Activated naive CD8-positive, alpha-beta T cell treated with anti-CD3 and anti-CD28 coated beads for 36 hours (primary cell): ENCODE measurements at regions not wholly inside any gene's neighbourhood (a gene's known extent, or its start where the extent isn't known, plus 50 kb on each side); places are given as distances from the start of the nearest gene placed in this dataset.

Experiments used
- DNase-seq: peaks from one replicate; pipeline ENCODE4 v3.0.0; 2021
- H3K27ac Mint-ChIP-seq: one replicate; pipeline ENCODE4 v1.8.0; 2022; ENCODE audit warnings: mild to moderate bottlenecking, moderate library complexity, mixed read lengths
- H3K27me3 Mint-ChIP-seq: one replicate; pipeline ENCODE4 v1.8.0; 2022; ENCODE audit warnings: mild to moderate bottlenecking, mixed read lengths
- H3K36me3 Mint-ChIP-seq: one replicate; pipeline ENCODE4 v1.8.0; 2021; ENCODE audit warnings: mild to moderate bottlenecking, mixed read lengths
- H3K4me1 Mint-ChIP-seq: one replicate; pipeline ENCODE4 v1.8.0; 2021; ENCODE audit warnings: mixed read lengths
- H3K4me3 Mint-ChIP-seq: one replicate; pipeline ENCODE4 v1.8.0; 2022; ENCODE audit warnings: mild to moderate bottlenecking, moderate library complexity, mixed read lengths
- H3K9me3 Mint-ChIP-seq: one replicate; pipeline ENCODE4 v1.8.0; 2022; ENCODE audit warnings: mixed read lengths

- H3K27me3 Mint-ChIP-seq = no peaks in the 10 kb centered on the region
- no peak overlapping the region for H3K27ac Mint-ChIP-seq
- no peak overlapping the region for H3K4me3 Mint-ChIP-seq
- H3K4me1 Mint-ChIP-seq = peaks cover 14% of the 10 kb centered on the region
- H3K36me3 Mint-ChIP-seq = no peaks in the 10 kb centered on the region
- no peaks in the 10 kb centered on the region for H3K9me3 Mint-ChIP-seq
- DNase-seq = no peak
Observed at GRCh38 chr5:149441986-149442385, 62.9 kb upstream of the IL17B start.

DNA sequence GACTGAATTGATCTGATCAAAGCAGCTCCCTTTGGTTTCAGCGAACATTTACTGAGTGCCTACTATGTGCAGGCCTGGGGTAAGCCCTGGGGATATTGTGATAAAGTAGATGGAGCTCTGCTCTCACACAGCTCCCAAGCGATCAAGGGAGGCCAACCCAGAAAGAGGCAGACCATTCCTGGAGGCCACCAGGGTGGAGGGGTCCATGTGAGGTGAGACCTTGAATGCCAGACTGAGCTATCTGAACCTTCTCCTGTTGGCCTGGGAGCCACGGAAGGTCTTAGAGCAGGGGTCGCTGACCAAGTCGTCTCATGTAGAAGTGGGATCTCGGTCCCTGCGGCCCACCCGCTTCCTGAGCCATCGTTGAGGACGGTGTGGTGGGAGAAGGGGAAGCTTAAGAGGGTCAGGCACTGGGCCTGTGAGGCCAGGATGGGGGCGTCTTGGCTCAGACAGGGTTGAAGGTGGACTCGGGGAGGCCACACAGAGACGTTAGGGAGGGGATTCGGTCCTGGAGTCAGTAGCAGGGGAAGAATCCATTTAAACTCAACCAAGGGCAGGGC lies 62.2 kb upstream of the IL17B start:
- Mint-ChIP-seq H3K9me3 (no peaks in the 10 kb centered on the region), H3K36me3 (no peaks in the 10 kb centered on the region), H3K27me3 (no peaks in the 10 kb centered on the region), H3K4me1 (peaks cover 14% of the 10 kb centered on the region), H3K27ac (no peak overlapping the region), H3K4me3 (no peak overlapping the region)
- no peak for DNase-seq

- H3K27ac Mint-ChIP-seq = no peak overlapping the region
- no peaks in the 10 kb centered on the region for H3K9me3 Mint-ChIP-seq
- no peaks in the 10 kb centered on the region for H3K36me3 Mint-ChIP-seq
- H3K4me1 Mint-ChIP-seq = peaks cover 11% of the 10 kb centered on the region
- no peak overlapping the region for H3K4me3 Mint-ChIP-seq
- no peaks in the 10 kb centered on the region for H3K27me3 Mint-ChIP-seq
- DNase-seq = no peak
Observed at GRCh38 chr5:149439899-149440542, 60.9 kb upstream of the IL17B start.

- H3K4me3 Mint-ChIP-seq = no peak overlapping the region
- H3K4me1 Mint-ChIP-seq = peaks cover 11% of the 10 kb centered on the region
- H3K27me3 Mint-ChIP-seq = no peaks in the 10 kb centered on the region
- H3K36me3 Mint-ChIP-seq = no peaks in the 10 kb centered on the region
- H3K9me3 Mint-ChIP-seq = no peaks in the 10 kb centered on the region
- no peak overlapping the region for H3K27ac Mint-ChIP-seq
- DNase-seq = no peak
Observed at GRCh38 chr5:149438711-149439132, 59.6 kb upstream of the IL17B start.

DNA sequence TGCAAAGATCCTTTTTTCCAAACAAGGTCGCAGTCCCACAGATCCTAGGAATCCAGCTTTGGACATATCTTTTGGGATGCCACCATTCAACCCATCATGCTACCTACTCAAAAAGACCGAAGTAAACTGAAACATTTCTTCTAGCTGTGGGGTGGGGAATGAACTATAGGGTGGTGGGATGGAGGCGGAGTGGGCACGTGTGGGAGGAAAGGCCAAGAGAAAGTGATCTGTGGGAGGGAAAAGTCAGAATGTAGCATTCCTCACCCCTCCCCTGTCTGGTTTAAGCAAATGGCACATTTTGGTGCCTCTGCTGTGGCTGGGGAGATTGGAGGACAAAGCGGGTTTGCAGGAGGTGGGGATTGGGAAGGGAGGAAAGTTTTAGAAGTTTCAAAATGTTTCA lies 59.2 kb upstream of the IL17B start:
- Mint-ChIP-seq H3K27ac (no peak overlapping the region), H3K4me3 (no peak overlapping the region), H3K27me3 (no peaks in the 10 kb centered on the region), H3K9me3 (no peaks in the 10 kb centered on the region), H3K36me3 (no peaks in the 10 kb centered on the region), H3K4me1 (peaks cover 11% of the 10 kb centered on the region)
- no peak for DNase-seq

DNA sequence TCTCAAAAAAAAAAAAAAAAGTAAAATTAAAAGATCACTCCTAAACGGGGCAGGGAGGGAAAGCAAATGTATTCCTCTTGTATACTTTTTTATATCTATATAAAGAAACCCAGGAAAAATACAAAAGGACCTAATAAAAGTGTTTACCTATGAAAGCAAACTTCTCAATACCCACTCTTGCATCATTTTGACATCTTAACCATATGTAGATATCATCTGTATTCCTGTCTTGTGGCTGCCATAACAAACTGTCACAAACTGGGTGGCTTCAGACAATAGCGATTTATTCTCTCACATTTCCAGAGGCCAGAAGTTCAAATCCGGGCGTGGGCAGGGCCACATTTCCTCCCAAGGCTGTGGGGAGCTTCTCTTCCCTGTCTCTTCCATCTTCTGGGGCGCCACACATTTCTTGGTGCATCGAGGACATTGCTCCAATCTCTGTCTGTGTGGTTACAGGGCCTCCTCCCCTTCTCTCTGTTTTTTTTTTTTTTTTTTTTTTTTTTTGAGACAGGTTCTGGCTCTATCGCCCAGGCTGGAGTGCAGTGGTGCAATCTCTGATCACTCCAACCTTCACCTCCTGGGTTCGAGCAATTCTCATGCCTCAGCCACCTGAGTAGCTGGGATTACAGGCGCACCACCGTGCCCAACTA lies 58.4 kb upstream of the IL17B start:
- peaks cover 11% of the 10 kb centered on the region for H3K4me1 Mint-ChIP-seq
- no peaks in the 10 kb centered on the region for H3K36me3 Mint-ChIP-seq
- H3K9me3 Mint-ChIP-seq = no peaks in the 10 kb centered on the region
- H3K4me3 Mint-ChIP-seq = no peak overlapping the region
- no peak overlapping the region for H3K27ac Mint-ChIP-seq
- H3K27me3 Mint-ChIP-seq = no peaks in the 10 kb centered on the region
- no peak for DNase-seq

GRCh38 chr5:149435660-149436059 lies 56.6 kb upstream of the IL17B start:
- no peak overlapping the region for H3K27ac Mint-ChIP-seq
- DNase-seq = no peak
- no peaks in the 10 kb centered on the region for H3K36me3 Mint-ChIP-seq
- H3K4me3 Mint-ChIP-seq = no peak overlapping the region
- H3K27me3 Mint-ChIP-seq = no peaks in the 10 kb centered on the region
- no peaks in the 10 kb centered on the region for H3K9me3 Mint-ChIP-seq
- peaks cover 10% of the 10 kb centered on the region for H3K4me1 Mint-ChIP-seq

- peaks cover 2% of the 10 kb centered on the region for H3K27me3 Mint-ChIP-seq
- no peak overlapping the region for H3K4me3 Mint-ChIP-seq
Observed at GRCh38 chr5:149435015-149435376, 55.9 kb upstream of the IL17B start.

GRCh38 chr5:149434162-149435014 lies 55.3 kb upstream of the IL17B start:
- DNase-seq = peak; percentile 44
- H3K4me1 Mint-ChIP-seq = peaks cover 5% of the 10 kb centered on the region
- no peak overlapping the region for H3K4me3 Mint-ChIP-seq
- H3K9me3 Mint-ChIP-seq = no peaks in the 10 kb centered on the region
- no peaks in the 10 kb centered on the region for H3K36me3 Mint-ChIP-seq
- H3K27ac Mint-ChIP-seq = no peak overlapping the region
- peaks cover 4% of the 10 kb centered on the region for H3K27me3 Mint-ChIP-seq

More at GRCh38 chr5:149435015-149435376, 55.9 kb upstream of the IL17B start:
- Mint-ChIP-seq H3K4me1 (peaks cover 8% of the 10 kb centered on the region), H3K27ac (no peak overlapping the region), H3K36me3 (no peaks in the 10 kb centered on the region), H3K9me3 (no peaks in the 10 kb centered on the region)
- DNase-seq = no peak

- no peak for DNase-seq
- H3K4me3 Mint-ChIP-seq = no peak overlapping the region
- peaks cover 3% of the 10 kb centered on the region for H3K4me1 Mint-ChIP-seq
- H3K27me3 Mint-ChIP-seq = peaks cover 4% of the 10 kb centered on the region
- no peaks in the 10 kb centered on the region for H3K9me3 Mint-ChIP-seq
- H3K36me3 Mint-ChIP-seq = no peaks in the 10 kb centered on the region
- H3K27ac Mint-ChIP-seq = no peak overlapping the region
Observed at GRCh38 chr5:149433524-149434131, 54.5 kb upstream of the IL17B start.

DNA sequence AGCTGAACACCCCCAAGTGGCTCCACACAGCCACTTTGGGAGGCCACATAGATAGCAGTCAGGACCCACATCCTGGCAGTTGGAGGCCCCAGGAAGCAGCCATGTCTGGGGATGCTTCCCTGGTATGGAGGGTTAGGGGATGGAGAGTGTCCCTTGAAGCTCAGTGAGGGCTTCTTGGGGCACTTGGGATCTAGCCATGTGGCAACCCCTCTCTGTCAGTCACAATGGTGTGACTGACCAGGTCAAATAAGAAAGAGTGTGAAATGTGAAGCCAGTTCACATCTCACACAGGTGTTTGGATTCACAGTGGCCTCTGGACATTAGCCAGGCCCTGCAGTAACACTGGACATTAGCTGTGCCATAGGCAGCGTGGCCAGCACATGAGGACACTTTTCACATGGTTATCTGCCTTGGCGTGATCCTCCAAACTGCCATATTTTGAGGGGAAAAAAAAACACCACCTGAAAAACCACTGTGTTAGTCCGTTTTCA lies 53.9 kb upstream of the IL17B start:
- no peak for DNase-seq
- peaks cover 3% of the 10 kb centered on the region for H3K4me1 Mint-ChIP-seq
- H3K9me3 Mint-ChIP-seq = no peaks in the 10 kb centered on the region
- no peak overlapping the region for H3K27ac Mint-ChIP-seq
- H3K27me3 Mint-ChIP-seq = peaks cover 4% of the 10 kb centered on the region
- H3K36me3 Mint-ChIP-seq = no peaks in the 10 kb centered on the region
- no peak overlapping the region for H3K4me3 Mint-ChIP-seq

DNA sequence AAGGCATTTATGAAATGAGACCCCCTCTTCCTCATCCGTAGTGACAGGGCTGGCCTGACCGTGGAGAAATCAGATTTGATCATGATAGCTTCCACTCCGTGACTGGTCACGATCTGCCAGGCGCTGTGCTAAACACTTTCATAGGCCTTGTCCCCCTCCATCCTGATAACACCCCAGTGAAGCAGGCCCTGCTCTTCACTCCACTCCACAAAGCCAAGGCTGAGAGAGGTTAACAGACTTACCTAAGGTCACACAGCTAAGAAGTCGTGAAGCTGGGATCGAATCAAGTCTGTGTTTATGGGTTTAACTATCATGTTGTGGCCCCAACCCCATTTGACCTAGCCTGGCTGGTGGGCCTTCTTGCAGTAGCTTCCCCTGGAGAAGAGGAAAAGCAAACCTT lies 53.3 kb upstream of the IL17B start:
- no peak for DNase-seq
- H3K27ac Mint-ChIP-seq = no peak overlapping the region
- H3K36me3 Mint-ChIP-seq = no peaks in the 10 kb centered on the region
- no peak overlapping the region for H3K4me3 Mint-ChIP-seq
- no peaks in the 10 kb centered on the region for H3K9me3 Mint-ChIP-seq
- peaks cover 1% of the 10 kb centered on the region for H3K4me1 Mint-ChIP-seq
- H3K27me3 Mint-ChIP-seq = peaks cover 4% of the 10 kb centered on the region

DNA sequence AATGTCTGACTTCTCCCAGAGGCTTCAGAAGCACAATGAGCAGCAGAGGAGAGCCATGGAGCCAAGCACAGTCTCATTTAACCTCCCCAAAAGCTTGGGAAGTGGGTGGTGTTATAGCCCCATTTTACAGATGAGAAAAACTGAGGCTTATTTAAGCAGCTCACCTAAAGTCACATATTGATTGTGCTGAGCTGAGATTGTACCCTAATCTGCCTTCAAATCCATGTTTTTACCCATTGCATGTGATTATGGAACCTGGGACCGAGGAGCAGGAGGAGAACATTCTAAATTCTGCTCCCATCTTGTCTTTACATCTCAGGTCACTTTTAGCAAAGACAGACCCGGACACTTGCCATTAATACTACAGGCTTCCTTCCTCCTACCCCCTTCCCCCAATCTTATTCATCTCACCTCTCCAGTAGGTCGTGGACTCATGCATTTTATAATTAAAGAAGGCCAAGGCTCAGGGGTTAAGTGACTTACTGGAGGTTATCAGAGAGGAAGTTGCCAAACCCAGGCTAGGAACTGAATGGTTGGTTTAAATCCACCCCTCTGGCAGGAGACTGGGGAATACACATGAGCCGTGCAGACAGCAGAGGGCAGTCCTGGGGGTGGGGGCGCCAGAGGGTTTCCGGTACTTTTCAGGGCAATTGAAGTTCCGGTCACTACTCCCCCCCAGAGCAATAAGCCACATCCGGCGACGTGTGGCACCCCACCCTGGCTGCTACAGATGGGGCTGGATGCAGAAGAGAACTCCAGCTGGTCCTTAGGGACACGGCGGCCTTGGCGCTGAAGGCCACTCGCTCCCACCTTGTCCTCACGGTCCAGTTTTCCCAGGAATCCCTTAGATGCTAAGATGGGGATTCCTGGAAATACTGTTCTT lies 51.0 kb upstream of the IL17B start:
- H3K27ac Mint-ChIP-seq = no peak overlapping the region
- peaks cover 4% of the 10 kb centered on the region for H3K27me3 Mint-ChIP-seq
- no peak overlapping the region for H3K4me3 Mint-ChIP-seq
- no peak for DNase-seq
- no peaks in the 10 kb centered on the region for H3K9me3 Mint-ChIP-seq
- H3K4me1 Mint-ChIP-seq = peaks cover 1% of the 10 kb centered on the region
- H3K36me3 Mint-ChIP-seq = no peaks in the 10 kb centered on the region
